ENCODE measurements at regions not wholly inside any gene's neighbourhood (a gene's known extent, or its start where the extent isn't known, plus 50 kb on each side); places are given as distances from the start of the nearest gene placed in this dataset.

GRCh38 chr9:107142430-107142829 is 140.6 kb upstream of the RAD23B start:
- no peak for TF ChIP-seq CTCF (IDR thresholded peaks at IDR 0.05)
- TF ChIP-seq POLR2A (IDR thresholded peaks at IDR 0.05) = no peak
